WTC11 (cell line): ENCODE measurements at regions not wholly inside any gene's neighbourhood (a gene's known extent, or its start where the extent isn't known, plus 50 kb on each side); places are given as distances from the start of the nearest gene placed in this dataset.

ENCODE experiments used
- ATAC-seq: fragments of 200-7000 bp; cut with Tn5 transposase; 2 replicates; pipeline ENCODE4 v1.10.0; 2021; ENCODE audit warnings: mild to moderate bottlenecking, moderate library complexity
- CTCF ChIA-PET: fragments of 300-600 bp; sonication (Branson Sonifier 250); formaldehyde crosslinking; loops from one replicate; lab custom pipeline; 2021; ENCODE audit warnings: antibody characterized with exemption; lab: Charles Lee
- POLR2A ChIA-PET: fragments of 350-600 bp; sonication (Branson Sonifier 250); formaldehyde crosslinking; loops from one replicate; lab custom pipeline; 2021; ENCODE audit warnings: antibody characterized with exemption; lab: Charles Lee
- DNase-seq: peaks from one replicate; pipeline ENCODE4 v3.0.0; 2021; ENCODE audit warnings: low spot score
- H3K27ac Mint-ChIP-seq: 2 replicates; pipeline ENCODE4 v1.8.0; 2021; ENCODE audit warnings: mixed read lengths
- H3K27me3 Mint-ChIP-seq: 2 replicates; pipeline ENCODE4 v1.8.0; 2021; ENCODE audit warnings: low read depth, mild to moderate bottlenecking, moderate library complexity, mixed read lengths
- H3K36me3 Mint-ChIP-seq: 2 replicates; pipeline ENCODE4 v1.8.0; 2021; ENCODE audit warnings: mixed read lengths
- H3K4me1 Mint-ChIP-seq: 2 replicates; pipeline ENCODE4 v1.8.0; 2022; ENCODE audit warnings: mixed read lengths
- H3K4me3 Mint-ChIP-seq: 2 replicates; pipeline ENCODE4 v1.8.0; 2021; ENCODE audit warnings: mild to moderate bottlenecking, moderate library complexity, mixed read lengths
- H3K9me3 Mint-ChIP-seq: 2 replicates; pipeline ENCODE4 v1.8.0; 2021; ENCODE audit warnings: mixed read lengths
- ELF4 ChIP-seq: sonication (generic); formaldehyde crosslinking; IDR thresholded peaks from 2 replicates; pipeline ENCODE4 v1.8.1; 2022; ENCODE audit warnings: low read depth, mild to moderate bottlenecking, moderate library complexity, missing genetic modification reagents
- ETV6 ChIP-seq: sonication (generic); formaldehyde crosslinking; IDR thresholded peaks from 2 replicates; pipeline ENCODE4 v1.8.1; 2022; ENCODE audit warnings: mild to moderate bottlenecking, missing genetic modification reagents
- FOXJ3 ChIP-seq: sonication (generic); formaldehyde crosslinking; IDR thresholded peaks from 2 replicates; pipeline ENCODE4 v1.9.0; 2021; ENCODE audit warnings: missing genetic modification reagents, mild to moderate bottlenecking, borderline replicate concordance
- GABPB1 ChIP-seq: sonication (generic); formaldehyde crosslinking; IDR thresholded peaks from 2 replicates; pipeline ENCODE4 v1.8.1; 2023; ENCODE audit warnings: mild to moderate bottlenecking, missing genetic modification reagents
- JAZF1 ChIP-seq: fragments of 250-450 bp; sonication (Bioruptor Pico); IDR thresholded peaks from 2 replicates; pipeline ENCODE4 v1.9.0; 2021; ENCODE audit warnings: moderate library complexity, mild to moderate bottlenecking, inconsistent platforms
- NR2C2 ChIP-seq: sonication (generic); formaldehyde crosslinking; IDR thresholded peaks from 2 replicates; pipeline ENCODE4 v1.8.0; 2022; ENCODE audit warnings: mild to moderate bottlenecking, missing genetic modification reagents
- OVOL2 ChIP-seq: fragments of 250-450 bp; sonication (Bioruptor Pico); IDR thresholded peaks from 2 replicates; pipeline ENCODE4 v1.9.0; 2021; ENCODE audit warnings: mild to moderate bottlenecking, borderline replicate concordance
- ZNF263 ChIP-seq: sonication (generic); formaldehyde crosslinking; IDR thresholded peaks from 2 replicates; pipeline ENCODE4 v1.8.1; 2022; ENCODE audit warnings: low read depth, mild to moderate bottlenecking, moderate library complexity, missing genetic modification reagents
- ZNF423 ChIP-seq: fragments of 250-450 bp; sonication (Bioruptor Pico); IDR thresholded peaks from 2 replicates; pipeline ENCODE4 v2.1.2; 2022; ENCODE audit warnings: mild to moderate bottlenecking, moderate library complexity
- TF ChIP-seq, protein P1 (sequence below): fragments of 250-450 bp; sonication (Bioruptor Pico); IDR thresholded peaks from 2 replicates; pipeline ENCODE4 v1.9.0; 2021; ENCODE audit warnings: mild to moderate bottlenecking, borderline replicate concordance
- TF ChIP-seq, protein P2 (sequence below): sonication (generic); formaldehyde crosslinking; IDR thresholded peaks from 2 replicates; pipeline ENCODE4 v1.8.0; 2023; ENCODE audit warnings: missing genetic modification reagents
- TF ChIP-seq, protein P3 (sequence below): sonication (generic); formaldehyde crosslinking; IDR thresholded peaks from 2 replicates; pipeline ENCODE4 v1.8.1; 2023; ENCODE audit warnings: mild to moderate bottlenecking, missing genetic modification reagents, borderline replicate concordance
- TF ChIP-seq, protein P4 (sequence below): fragments of 250-450 bp; sonication (Bioruptor Pico); IDR thresholded peaks from 2 replicates; pipeline ENCODE4 v1.8.0; 2021; ENCODE audit warnings: mild to moderate bottlenecking
- TF ChIP-seq, protein P5 (sequence below): sonication (generic); formaldehyde crosslinking; conservative IDR thresholded peaks from 2 replicates; pipeline ENCODE4 v1.8.1; 2023; ENCODE audit warnings: mild to moderate bottlenecking, low read depth, missing genetic modification reagents, moderate library complexity

DNA sequence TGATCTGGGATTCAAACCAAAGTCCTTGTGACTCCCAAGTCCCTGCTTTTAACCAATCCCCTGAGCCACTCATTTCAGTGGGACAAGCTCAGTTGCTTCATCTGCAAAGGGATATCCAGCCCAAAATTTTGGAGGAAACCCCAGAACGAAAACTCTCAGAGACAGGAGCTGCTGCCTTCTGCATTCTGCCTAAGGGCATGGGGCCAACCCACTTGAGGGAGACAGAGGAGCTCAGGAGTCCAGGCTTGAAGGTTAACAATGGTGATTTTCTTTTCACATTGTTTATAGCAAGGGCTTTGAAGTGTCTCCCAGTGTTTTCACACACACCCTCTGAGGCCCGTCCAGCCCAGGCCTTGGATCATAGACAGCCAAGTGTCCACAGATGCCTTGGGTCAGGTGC is 148.1 kb upstream of the CTTNBP2NL start (continued):
- TF ChIP-seq, protein P1, sequence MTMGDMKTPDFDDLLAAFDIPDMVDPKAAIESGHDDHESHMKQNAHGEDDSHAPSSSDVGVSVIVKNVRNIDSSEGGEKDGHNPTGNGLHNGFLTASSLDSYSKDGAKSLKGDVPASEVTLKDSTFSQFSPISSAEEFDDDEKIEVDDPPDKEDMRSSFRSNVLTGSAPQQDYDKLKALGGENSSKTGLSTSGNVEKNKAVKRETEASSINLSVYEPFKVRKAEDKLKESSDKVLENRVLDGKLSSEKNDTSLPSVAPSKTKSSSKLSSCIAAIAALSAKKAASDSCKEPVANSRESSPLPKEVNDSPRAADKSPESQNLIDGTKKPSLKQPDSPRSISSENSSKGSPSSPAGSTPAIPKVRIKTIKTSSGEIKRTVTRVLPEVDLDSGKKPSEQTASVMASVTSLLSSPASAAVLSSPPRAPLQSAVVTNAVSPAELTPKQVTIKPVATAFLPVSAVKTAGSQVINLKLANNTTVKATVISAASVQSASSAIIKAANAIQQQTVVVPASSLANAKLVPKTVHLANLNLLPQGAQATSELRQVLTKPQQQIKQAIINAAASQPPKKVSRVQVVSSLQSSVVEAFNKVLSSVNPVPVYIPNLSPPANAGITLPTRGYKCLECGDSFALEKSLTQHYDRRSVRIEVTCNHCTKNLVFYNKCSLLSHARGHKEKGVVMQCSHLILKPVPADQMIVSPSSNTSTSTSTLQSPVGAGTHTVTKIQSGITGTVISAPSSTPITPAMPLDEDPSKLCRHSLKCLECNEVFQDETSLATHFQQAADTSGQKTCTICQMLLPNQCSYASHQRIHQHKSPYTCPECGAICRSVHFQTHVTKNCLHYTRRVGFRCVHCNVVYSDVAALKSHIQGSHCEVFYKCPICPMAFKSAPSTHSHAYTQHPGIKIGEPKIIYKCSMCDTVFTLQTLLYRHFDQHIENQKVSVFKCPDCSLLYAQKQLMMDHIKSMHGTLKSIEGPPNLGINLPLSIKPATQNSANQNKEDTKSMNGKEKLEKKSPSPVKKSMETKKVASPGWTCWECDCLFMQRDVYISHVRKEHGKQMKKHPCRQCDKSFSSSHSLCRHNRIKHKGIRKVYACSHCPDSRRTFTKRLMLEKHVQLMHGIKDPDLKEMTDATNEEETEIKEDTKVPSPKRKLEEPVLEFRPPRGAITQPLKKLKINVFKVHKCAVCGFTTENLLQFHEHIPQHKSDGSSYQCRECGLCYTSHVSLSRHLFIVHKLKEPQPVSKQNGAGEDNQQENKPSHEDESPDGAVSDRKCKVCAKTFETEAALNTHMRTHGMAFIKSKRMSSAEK (CRISPR knock-in tag), result no peak
- no peak for TF ChIP-seq FOXJ3
- no peak for TF ChIP-seq ZNF263 (CRISPR knock-in tag)
- TF ChIP-seq, protein P2, sequence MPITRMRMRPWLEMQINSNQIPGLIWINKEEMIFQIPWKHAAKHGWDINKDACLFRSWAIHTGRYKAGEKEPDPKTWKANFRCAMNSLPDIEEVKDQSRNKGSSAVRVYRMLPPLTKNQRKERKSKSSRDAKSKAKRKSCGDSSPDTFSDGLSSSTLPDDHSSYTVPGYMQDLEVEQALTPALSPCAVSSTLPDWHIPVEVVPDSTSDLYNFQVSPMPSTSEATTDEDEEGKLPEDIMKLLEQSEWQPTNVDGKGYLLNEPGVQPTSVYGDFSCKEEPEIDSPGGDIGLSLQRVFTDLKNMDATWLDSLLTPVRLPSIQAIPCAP (CRISPR knock-in tag), result no peak
- TF ChIP-seq OVOL2 (CRISPR knock-in tag), result no peak
- TF ChIP-seq, all 79 proteins: peak for 0

DNA sequence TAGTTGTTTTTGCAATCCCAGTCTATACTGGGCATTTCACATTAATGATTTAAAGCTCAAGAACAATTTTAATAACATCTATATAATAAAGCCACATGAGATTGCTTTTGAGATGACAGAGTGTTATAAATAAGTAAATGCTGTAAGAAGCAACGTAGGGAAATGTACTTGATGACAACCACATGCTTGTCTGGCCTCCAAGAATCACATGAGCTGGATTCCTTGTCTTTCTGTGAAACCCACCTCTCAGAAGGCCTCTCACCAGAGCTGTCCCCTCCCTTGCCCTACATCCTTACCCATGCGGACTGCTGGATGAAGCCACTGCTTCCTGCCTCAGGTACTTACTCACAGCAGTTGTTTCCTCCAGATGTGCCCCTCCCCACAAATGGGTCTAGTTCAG is 145.1 kb upstream of the CTTNBP2NL start:
- ChIA-PET CTCF (no interaction called here), POLR2A (no interaction called here)
- no peaks in the 10 kb centered on the region; the same call in 1 of the 2 replicates for H3K27me3 Mint-ChIP-seq
- H3K4me3 Mint-ChIP-seq, result no peak overlapping the region
- H3K27ac Mint-ChIP-seq, result no peak overlapping the region
- H3K36me3 Mint-ChIP-seq, result no peaks in the 10 kb centered on the region
- no peaks in the 10 kb centered on the region for H3K9me3 Mint-ChIP-seq
- no peak for TF ChIP-seq GABPB1 (CRISPR knock-in tag)
- TF ChIP-seq NR2C2 (CRISPR knock-in tag), result no peak
- TF ChIP-seq ZNF423 (CRISPR knock-in tag), result no peak
- no peak for TF ChIP-seq ELF4 (CRISPR knock-in tag)
- ATAC-seq, result no peak
- DNase-seq, result no peak
- peaks cover 7% of the 10 kb centered on the region for H3K4me1 Mint-ChIP-seq

DNA sequence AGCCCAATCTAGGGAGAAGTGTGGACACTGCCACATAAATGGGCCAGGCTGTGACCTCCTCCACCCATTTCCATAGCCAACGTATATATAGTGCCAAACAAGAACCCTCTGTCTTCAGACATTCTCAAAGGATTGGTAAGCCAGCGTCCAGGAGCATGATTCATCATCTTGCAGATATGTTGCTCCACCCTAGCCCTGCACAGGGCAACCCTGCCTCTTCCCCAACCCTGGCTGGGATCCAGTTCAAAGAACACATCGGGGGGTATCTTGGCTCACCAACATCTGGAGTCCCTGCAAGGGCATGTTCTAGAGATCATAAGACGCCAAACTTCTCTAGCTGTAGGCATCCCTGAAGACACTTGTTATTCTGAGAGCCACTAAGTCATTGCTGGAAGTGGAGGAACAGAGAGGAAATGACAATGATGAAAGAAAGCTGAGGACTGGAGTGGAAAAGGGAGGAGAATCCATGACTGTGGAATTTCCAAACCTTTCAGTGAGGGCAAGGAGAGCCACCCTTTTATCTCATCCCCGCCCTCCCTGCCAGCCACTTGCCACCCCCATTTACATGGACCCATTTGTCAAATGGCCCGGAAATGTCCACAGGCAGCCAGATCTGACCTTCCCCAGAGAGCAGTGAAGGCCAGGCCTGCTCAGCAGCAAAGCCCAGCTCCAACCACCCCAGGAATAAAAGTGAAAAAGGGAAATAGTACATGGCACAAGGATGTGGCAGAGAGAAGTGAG is 144.1 kb upstream of the CTTNBP2NL start:
- CTCF ChIA-PET, result no interaction called here
- Mint-ChIP-seq H3K27ac (no peak overlapping the region), H3K36me3 (no peaks in the 10 kb centered on the region), H3K27me3 (no peaks in the 10 kb centered on the region; the same call in 1 of the 2 replicates), H3K4me1 (peaks cover 7% of the 10 kb centered on the region), H3K9me3 (no peaks in the 10 kb centered on the region), H3K4me3 (no peak overlapping the region)
- POLR2A ChIA-PET, result no interaction called here
- DNase-seq, result no peak
- no peak for ATAC-seq
- TF ChIP-seq, protein P3, sequence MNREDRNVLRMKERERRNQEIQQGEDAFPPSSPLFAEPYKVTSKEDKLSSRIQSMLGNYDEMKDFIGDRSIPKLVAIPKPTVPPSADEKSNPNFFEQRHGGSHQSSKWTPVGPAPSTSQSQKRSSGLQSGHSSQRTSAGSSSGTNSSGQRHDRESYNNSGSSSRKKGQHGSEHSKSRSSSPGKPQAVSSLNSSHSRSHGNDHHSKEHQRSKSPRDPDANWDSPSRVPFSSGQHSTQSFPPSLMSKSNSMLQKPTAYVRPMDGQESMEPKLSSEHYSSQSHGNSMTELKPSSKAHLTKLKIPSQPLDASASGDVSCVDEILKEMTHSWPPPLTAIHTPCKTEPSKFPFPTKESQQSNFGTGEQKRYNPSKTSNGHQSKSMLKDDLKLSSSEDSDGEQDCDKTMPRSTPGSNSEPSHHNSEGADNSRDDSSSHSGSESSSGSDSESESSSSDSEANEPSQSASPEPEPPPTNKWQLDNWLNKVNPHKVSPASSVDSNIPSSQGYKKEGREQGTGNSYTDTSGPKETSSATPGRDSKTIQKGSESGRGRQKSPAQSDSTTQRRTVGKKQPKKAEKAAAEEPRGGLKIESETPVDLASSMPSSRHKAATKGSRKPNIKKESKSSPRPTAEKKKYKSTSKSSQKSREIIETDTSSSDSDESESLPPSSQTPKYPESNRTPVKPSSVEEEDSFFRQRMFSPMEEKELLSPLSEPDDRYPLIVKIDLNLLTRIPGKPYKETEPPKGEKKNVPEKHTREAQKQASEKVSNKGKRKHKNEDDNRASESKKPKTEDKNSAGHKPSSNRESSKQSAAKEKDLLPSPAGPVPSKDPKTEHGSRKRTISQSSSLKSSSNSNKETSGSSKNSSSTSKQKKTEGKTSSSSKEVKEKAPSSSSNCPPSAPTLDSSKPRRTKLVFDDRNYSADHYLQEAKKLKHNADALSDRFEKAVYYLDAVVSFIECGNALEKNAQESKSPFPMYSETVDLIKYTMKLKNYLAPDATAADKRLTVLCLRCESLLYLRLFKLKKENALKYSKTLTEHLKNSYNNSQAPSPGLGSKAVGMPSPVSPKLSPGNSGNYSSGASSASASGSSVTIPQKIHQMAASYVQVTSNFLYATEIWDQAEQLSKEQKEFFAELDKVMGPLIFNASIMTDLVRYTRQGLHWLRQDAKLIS (CRISPR knock-in tag), result no peak
- TF ChIP-seq, protein P4, sequence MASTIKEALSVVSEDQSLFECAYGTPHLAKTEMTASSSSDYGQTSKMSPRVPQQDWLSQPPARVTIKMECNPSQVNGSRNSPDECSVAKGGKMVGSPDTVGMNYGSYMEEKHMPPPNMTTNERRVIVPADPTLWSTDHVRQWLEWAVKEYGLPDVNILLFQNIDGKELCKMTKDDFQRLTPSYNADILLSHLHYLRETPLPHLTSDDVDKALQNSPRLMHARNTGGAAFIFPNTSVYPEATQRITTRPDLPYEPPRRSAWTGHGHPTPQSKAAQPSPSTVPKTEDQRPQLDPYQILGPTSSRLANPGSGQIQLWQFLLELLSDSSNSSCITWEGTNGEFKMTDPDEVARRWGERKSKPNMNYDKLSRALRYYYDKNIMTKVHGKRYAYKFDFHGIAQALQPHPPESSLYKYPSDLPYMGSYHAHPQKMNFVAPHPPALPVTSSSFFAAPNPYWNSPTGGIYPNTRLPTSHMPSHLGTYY, result no peak
- TF ChIP-seq JAZF1 (CRISPR knock-in tag) (no peak), ETV6 (no peak)
- TF ChIP-seq, protein P5, sequence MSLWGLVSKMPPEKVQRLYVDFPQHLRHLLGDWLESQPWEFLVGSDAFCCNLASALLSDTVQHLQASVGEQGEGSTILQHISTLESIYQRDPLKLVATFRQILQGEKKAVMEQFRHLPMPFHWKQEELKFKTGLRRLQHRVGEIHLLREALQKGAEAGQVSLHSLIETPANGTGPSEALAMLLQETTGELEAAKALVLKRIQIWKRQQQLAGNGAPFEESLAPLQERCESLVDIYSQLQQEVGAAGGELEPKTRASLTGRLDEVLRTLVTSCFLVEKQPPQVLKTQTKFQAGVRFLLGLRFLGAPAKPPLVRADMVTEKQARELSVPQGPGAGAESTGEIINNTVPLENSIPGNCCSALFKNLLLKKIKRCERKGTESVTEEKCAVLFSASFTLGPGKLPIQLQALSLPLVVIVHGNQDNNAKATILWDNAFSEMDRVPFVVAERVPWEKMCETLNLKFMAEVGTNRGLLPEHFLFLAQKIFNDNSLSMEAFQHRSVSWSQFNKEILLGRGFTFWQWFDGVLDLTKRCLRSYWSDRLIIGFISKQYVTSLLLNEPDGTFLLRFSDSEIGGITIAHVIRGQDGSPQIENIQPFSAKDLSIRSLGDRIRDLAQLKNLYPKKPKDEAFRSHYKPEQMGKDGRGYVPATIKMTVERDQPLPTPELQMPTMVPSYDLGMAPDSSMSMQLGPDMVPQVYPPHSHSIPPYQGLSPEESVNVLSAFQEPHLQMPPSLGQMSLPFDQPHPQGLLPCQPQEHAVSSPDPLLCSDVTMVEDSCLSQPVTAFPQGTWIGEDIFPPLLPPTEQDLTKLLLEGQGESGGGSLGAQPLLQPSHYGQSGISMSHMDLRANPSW (CRISPR knock-in tag), result no peak
- TF ChIP-seq, protein P1 (CRISPR knock-in tag), result no peak
